Endothelial cell (in vitro differentiated cells): ENCODE measurements at regions not wholly inside any gene's neighbourhood (a gene's known extent, or its start where the extent isn't known, plus 50 kb on each side); places are given as distances from the start of the nearest gene placed in this dataset.

ENCODE experiments used
- DNase-seq: peaks from one replicate; pipeline ENCODE4 v3.0.0; 2021; ENCODE audit warnings: low spot score
- H3K27ac Mint-ChIP-seq: one replicate; pipeline ENCODE4 v1.8.0; 2021; ENCODE audit warnings: mixed read lengths, inconsistent platforms; ENCODE audit not compliant: unreplicated experiment
- H3K27me3 Mint-ChIP-seq: one replicate; pipeline ENCODE4 v1.8.0; 2021; ENCODE audit warnings: mild to moderate bottlenecking, moderate library complexity, mixed read lengths, inconsistent platforms; ENCODE audit not compliant: unreplicated experiment
- H3K36me3 Mint-ChIP-seq: one replicate; pipeline ENCODE4 v1.8.0; 2021; ENCODE audit warnings: mild to moderate bottlenecking, low read depth, mixed read lengths, inconsistent platforms; ENCODE audit not compliant: unreplicated experiment
- H3K4me1 Mint-ChIP-seq: one replicate; pipeline ENCODE4 v1.8.0; 2021; ENCODE audit warnings: mild to moderate bottlenecking, mixed read lengths, inconsistent platforms; ENCODE audit not compliant: unreplicated experiment
- H3K4me3 Mint-ChIP-seq: one replicate; pipeline ENCODE4 v1.8.0; 2021; ENCODE audit warnings: mild to moderate bottlenecking, mixed read lengths, inconsistent platforms; ENCODE audit not compliant: unreplicated experiment
- H3K9me3 Mint-ChIP-seq: one replicate; pipeline ENCODE4 v1.8.0; 2021; ENCODE audit warnings: mixed read lengths, inconsistent platforms; ENCODE audit not compliant: unreplicated experiment
- TF ChIP-seq, protein P1 (sequence below): fragments of 200-600 bp; sonication (generic); IDR thresholded peaks from one replicate; pipeline ENCODE4 v1.5.0; 2021; ENCODE audit warnings: antibody characterized with exemption; ENCODE audit not compliant: unreplicated experiment

DNA sequence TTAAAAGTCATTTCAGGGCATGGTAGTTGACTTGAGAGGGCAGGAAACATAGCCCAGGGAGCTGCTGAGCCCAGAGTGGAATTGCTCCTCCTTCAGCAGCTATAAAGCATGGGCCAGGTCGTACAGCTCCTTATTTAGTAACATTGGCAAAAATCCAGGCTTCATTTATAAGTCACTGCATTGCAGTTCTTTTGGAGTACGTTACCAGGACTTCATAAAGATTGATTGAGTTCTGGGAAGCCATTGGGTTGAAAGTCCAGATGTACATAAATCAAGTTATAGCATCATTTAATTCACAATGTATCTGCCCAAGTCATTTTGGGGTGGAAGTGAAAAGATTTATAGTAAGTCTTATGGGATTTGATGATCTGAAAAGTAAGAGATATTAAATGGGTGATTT, 53.0 kb upstream of the ANKEF1 start:
- H3K27ac Mint-ChIP-seq, result no peak overlapping the region
- TF ChIP-seq, protein P1, sequence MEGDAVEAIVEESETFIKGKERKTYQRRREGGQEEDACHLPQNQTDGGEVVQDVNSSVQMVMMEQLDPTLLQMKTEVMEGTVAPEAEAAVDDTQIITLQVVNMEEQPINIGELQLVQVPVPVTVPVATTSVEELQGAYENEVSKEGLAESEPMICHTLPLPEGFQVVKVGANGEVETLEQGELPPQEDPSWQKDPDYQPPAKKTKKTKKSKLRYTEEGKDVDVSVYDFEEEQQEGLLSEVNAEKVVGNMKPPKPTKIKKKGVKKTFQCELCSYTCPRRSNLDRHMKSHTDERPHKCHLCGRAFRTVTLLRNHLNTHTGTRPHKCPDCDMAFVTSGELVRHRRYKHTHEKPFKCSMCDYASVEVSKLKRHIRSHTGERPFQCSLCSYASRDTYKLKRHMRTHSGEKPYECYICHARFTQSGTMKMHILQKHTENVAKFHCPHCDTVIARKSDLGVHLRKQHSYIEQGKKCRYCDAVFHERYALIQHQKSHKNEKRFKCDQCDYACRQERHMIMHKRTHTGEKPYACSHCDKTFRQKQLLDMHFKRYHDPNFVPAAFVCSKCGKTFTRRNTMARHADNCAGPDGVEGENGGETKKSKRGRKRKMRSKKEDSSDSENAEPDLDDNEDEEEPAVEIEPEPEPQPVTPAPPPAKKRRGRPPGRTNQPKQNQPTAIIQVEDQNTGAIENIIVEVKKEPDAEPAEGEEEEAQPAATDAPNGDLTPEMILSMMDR, result no peak
- DNase-seq, result no peak
- no peaks in the 10 kb centered on the region for H3K9me3 Mint-ChIP-seq
- peaks cover 3% of the 10 kb centered on the region for H3K4me1 Mint-ChIP-seq
- H3K4me3 Mint-ChIP-seq, result no peak overlapping the region
- no peaks in the 10 kb centered on the region for H3K36me3 Mint-ChIP-seq
- H3K27me3 Mint-ChIP-seq, result peaks cover 1% of the 10 kb centered on the region

DNA sequence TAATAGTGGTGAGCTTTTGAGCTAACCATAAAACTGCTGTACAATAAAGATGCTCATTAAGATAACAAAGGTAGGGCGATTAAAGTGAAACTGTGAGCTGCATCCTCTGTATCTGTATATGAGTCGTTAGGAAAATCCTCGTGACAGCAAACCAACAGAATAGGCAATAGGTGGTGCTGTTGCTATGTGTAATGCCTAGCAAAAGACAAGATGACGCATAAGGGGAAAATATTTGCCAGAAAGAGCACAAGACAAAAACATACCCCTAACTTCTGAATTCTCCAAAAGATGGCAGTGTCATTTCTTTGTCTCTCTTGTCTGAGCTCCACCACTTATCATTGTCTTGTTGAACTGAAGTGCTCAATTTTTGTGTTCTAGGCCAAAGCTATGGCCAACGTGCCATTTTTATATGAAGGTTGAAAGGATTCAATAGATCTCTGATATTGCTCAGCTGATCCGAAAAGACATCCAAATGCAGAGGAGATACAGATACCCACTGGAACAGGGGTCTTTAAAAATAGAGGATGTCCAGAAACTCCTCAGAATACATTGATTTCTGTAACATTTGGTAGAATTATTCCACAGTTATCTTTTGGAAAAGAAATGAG, 56.3 kb upstream of the ANKEF1 start:
- peak; percentile 38 for DNase-seq
- Mint-ChIP-seq H3K4me3 (no peak overlapping the region), H3K36me3 (no peaks in the 10 kb centered on the region), H3K27me3 (peaks cover 1% of the 10 kb centered on the region), H3K27ac (no peak overlapping the region), H3K9me3 (no peaks in the 10 kb centered on the region), H3K4me1 (peaks cover 3% of the 10 kb centered on the region)
- TF ChIP-seq, protein P1, result peak; percentile 55

DNA sequence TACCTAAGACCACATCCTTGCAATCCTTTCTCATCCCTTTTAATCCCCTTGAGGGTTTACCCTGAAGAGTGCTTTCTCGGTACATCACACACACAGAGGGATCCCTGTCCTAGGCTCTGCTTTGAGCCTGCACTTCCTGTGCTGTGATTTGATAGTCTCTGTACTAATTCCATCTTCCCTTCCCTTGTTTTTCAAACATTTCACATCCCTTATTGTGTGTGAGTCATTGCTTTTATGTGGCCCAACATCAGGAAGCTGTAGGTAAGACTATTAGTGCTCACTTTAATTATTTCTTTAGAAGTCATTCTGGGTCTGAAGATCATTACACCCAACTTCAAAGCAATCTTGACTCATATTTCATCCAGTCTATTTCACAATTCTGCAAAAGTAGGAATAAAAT, 57.2 kb upstream of the ANKEF1 start:
- Mint-ChIP-seq H3K36me3 (no peaks in the 10 kb centered on the region), H3K27me3 (peaks cover 1% of the 10 kb centered on the region), H3K9me3 (no peaks in the 10 kb centered on the region), H3K4me1 (peaks cover 3% of the 10 kb centered on the region), H3K27ac (no peak overlapping the region), H3K4me3 (no peak overlapping the region)
- no peak for DNase-seq
- TF ChIP-seq, protein P1, result no peak

DNA sequence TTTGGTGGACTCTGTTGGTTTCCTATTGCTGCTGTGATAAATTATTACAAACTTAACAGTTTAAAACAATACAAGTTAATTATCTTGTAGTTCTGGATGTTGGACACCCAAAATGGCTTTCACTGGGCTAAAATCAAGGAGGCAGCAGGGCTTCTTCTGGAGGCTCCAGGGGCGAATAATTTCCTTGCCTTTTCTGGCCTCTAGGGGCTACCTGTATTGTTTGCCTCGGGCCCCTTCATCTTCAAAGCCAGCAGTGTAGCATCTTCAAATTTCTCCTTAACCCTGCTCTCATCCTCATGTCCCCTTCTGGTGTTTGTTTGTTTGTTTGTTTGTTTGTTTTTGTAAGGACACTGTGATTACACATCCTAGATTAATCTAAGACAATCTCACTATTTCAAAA, 60.5 kb upstream of the ANKEF1 start:
- Mint-ChIP-seq H3K9me3 (no peaks in the 10 kb centered on the region), H3K27ac (no peak overlapping the region), H3K36me3 (no peaks in the 10 kb centered on the region), H3K4me1 (peaks cover 3% of the 10 kb centered on the region), H3K27me3 (peaks cover 1% of the 10 kb centered on the region), H3K4me3 (no peak overlapping the region)
- TF ChIP-seq, protein P1, result no peak
- no peak for DNase-seq

DNA sequence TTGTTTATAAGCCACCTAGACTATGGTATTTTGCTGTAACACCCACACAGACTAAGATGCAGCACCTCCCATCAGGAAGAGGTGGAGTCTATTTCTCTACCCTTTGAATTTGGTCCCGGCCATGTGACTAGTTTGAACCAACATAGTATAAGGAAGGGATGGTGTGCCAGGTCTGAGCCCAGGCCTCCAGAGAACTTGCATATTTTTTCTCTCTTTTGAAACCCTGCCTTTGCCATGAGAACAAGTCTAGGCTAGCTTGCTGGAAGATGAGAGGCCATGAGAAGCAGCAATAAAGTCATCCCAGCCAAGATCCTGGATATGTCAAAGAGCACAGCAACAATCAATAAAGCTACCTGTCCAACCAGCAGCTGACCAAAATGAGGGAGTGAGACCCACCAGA, 63.0 kb upstream of the ANKEF1 start:
- Mint-ChIP-seq H3K36me3 (no peaks in the 10 kb centered on the region), H3K4me3 (no peak overlapping the region), H3K27me3 (no peaks in the 10 kb centered on the region), H3K4me1 (no peaks in the 10 kb centered on the region), H3K9me3 (no peaks in the 10 kb centered on the region), H3K27ac (no peak overlapping the region)
- TF ChIP-seq, protein P1, result no peak
- no peak for DNase-seq
